RPMI7951 (cell line): ENCODE measurements at regions not wholly inside any gene's neighbourhood (a gene's known extent, or its start where the extent isn't known, plus 50 kb on each side); places are given as distances from the start of the nearest gene placed in this dataset.
"Not testable (repeated sequence)": the region's sequence is repeated elsewhere in the genome, so short reads cannot be mapped to it uniquely, and the experiment has no call there.

Source experiments
- DNase-seq: peaks from one replicate; pipeline ENCODE4 v3.0.0-alpha.2; 2012; ENCODE audit warnings: low read depth

- no peak for DNase-seq
These were observed 102.0 kb upstream of the DAZL start for GRCh38 chr3:16707260-16707659.

DNA sequence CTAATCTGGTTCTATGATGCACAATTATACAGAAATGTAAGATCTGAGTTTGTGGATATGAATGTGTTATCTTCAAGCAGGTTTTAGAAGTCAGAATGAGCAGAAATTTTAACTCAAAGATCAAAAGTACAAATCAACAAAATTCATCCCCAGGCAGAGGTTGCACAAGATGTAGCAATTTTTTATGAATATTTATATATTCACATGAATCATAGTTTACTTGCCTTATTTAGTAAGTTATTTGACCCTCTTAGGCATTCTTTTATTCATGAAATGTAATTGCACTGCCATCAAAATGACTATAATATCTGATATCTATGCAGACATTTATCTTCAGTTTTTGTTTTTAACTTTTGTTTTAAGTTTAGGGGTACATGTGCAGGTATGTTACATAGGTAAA is 103.1 kb upstream of the DAZL start:
- DNase-seq = no peak

- not testable (repeated sequence) for DNase-seq
These were observed 106.5 kb upstream of the DAZL start for GRCh38 chr3:16711691-16712090.

GRCh38 chr3:16715281-16715680 is 110.1 kb upstream of the DAZL start:
- DNase-seq = peak; percentile 27

DNA sequence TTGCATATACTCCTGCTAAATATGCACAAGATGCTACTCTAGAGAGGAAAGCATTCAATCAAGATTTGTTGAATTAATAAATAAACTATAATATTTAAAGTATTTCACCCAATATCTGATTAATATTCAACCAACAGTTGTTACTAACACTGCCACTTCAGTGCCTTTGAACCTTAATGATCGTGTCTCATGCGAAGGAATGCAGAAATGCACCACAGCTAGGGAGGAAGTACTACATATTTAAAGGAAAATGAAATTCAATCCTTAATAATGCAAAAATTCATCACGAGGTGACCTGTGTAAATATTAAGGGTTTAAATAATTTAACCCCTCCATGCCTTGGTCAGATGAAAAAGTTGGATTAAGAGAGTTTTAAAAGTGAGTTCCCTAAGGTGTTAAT is 114.2 kb upstream of the DAZL start:
- no peak for DNase-seq

DNA sequence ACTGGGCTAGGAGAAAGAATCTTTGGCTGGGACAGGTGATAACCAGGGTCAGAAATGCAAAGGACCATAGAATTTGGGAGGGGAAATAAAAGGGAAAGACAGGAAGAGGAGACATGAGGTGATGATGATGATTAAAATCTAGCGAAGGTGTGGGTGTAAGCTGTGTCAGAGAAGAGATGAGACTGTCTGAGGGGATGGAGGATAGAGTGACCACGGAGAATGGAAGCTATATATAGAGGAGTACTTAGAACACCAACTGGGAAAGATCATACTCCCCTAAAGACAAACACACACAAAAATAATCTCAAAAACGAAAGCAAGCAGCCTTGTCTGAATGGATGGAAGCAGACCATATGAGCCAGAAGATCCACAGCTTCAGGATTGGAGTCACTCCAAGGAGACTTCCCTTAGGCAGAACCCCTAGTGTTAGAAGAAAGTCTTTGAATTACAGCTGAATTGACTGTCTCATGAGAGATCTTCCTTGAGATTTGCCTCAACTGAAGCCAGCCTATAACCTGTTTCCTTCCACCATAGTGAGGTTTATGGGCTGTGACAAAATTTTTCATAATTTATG is 115.2 kb upstream of the DAZL start:
- DNase-seq = peak; percentile 40

DNA sequence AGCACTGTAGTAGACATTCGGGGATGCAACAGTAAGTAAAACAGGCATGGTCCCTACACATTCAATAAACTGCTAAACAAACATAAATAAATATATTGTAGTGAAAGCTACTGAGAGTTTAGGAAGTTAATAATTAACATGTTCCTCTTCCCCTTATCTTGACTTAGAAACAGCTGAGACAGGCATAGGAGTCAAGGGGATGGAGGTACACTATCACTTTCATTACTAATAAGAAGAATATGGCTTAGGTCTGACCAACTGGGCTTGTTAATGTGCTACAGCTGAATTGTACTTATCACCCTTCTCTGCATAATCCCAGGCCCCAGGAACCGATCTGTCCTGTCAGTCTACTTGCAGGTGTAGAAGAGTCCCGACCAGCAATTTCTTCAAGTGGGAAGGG is 116.3 kb upstream of the DAZL start:
- DNase-seq = no peak

GRCh38 chr3:16723978-16724377 is 118.8 kb upstream of the DAZL start:
- DNase-seq = peak; percentile 29

DNA sequence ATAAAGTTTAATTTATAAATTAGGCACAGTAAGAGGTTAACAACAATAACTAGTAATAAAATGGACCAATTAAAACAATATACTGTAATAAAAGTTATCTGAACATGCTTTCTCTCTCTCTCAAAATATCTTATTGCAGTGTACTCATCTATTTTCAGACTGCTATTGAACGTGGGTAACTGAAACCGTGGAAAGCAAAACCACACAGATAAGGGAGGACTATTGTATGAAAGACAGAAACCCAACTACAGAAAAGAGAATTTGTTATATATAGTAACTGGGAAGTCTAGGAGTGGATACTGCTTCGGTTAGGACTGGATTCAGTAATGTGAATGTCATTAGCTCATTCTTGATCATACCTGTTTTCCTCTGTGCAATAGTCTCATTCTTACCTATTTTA is 119.3 kb upstream of the DAZL start:
- no peak for DNase-seq

GRCh38 chr3:16725972-16726371 is 120.7 kb upstream of the DAZL start:
- no peak for DNase-seq

- peak; percentile 45 for DNase-seq
These were observed 123.8 kb upstream of the DAZL start for GRCh38 chr3:16728770-16729745.

DNA sequence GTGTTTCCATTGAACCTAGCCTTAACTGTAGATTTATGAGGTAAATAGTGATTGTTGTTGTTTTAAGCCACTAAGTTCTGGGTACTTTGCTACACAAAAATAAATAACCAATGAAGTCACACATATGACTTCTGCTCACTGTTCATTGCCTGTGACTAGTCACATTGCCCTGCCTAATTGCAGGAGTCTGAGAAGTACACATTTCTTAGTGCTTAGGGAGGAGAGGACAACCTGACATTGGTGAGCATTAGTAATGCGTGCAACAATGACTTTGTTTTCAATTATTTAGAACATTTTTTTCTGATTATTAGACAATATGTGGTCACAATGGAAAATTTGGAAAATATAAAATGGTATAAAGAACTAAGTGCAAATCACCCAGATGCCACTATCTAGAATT is 133.2 kb upstream of the DAZL start:
- no peak for DNase-seq

DNA sequence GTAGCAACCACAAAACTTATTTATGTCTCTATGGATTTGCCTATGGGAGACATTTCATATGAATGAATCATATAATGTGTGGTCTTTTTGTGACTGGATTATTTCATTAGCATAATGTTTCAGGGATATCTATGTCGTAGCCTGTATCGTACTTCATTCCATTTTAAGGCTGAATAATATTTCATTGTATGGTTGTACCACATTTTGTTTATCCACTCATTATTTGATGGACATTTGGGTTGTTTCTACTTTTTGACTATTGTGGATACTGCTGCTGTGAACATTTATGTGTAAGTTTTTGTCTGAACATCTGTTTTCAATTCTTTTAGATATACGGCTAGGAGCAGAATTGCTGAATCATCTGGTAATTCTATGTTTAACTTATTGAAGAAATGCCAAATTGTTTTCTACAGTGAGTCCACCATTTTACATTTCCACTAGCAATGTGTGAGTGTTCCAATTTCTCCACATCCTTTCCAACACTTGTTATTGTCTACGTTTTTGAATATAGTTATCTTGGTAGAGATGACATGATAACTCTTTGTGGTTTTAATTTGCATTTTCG is 134.4 kb upstream of the DAZL start:
- peak; percentile 89 for DNase-seq

DNA sequence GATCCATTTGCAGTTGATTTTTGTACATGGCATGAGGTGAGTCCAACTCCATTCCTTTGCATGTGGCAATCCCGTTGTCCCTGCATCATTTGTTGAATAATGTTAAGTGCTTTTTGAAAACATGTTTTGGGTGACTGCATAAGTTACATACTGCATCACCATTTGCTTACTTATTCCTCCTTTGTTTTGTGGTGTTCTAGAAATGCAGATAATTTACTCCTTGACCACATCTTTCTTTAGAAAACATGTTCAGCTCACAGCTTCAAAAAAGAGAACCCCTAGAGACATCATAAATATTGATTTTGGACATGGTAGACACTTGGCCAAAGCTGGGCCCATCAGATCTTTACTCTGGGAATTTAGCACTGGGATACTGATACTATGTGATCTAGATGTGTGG is 135.3 kb upstream of the DAZL start:
- DNase-seq = peak; percentile 26

DNA sequence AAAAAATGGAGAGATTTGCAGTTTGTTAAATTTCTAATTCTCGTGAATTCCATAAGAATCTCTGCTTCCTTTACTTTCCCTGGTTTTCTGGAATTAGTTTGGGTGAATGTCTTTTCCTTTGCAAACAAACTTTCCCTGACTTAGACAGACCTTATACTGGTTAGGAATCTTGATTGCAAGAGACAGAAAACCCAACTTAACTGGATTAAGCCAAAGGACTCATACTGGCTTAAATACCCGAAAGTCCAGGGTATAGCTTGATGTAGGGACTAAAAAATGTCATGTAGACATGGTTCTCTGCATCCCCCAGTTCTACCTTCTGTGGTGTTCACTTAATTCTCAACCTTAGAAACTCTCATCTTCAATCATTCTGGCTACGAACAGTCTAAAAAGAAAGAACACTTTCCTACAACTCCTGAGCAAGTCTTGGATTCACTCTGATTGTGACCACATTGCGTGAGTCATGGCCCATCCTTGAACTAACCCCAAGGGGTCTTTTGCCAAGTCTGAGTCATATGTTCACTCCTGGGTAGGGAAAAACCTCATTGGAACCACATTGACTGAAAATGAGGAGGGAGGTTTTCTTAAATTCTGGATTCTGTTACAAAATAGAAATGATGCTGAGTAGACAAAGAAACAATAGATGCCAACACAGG is 136.0 kb upstream of the DAZL start:
- DNase-seq = peak; percentile 98

- peak; percentile 96 for DNase-seq
These were observed 136.7 kb upstream of the DAZL start for GRCh38 chr3:16741890-16742289.

DNA sequence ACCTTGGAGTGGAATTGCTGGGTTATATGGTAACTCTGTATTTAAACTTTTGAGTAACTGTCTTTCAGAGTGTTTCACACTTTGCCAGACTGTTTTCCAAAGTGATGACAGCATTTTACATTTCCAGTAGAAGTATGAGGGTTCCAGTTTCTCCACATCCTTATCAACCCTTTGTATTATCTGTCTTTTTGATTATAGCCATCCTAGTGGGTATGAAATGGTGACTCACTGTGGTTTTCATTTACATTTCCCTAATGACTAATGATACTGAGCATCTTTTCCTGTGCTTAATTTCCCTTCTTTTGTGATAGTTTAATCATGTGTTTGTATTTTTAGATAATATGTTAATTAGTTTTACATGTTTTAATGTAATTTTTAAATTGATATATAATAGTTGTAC is 138.1 kb upstream of the DAZL start:
- peak; percentile 57 for DNase-seq

- DNase-seq = no peak
These were observed 125.4 kb upstream of the PLCL2 start for GRCh38 chr3:16759227-16759903.

DNA sequence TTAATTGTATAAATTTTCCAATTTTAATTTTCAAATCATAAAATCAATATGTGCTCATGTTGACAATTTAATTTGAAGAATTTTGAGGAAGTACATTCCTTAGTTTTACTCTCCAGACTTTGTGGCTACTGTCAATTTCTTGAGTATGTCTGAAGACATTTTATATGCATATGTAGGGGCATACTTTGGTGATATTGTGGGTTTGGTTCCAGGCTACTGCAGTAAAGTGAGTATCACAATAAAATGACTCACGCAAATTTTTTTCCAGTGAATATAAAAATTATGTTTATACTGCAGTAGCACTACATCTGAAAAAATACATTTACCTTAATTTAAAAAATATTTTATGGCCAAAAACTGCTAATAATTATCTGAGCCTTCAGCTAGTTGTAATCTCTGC is 123.2 kb upstream of the PLCL2 start:
- DNase-seq = no peak

DNA sequence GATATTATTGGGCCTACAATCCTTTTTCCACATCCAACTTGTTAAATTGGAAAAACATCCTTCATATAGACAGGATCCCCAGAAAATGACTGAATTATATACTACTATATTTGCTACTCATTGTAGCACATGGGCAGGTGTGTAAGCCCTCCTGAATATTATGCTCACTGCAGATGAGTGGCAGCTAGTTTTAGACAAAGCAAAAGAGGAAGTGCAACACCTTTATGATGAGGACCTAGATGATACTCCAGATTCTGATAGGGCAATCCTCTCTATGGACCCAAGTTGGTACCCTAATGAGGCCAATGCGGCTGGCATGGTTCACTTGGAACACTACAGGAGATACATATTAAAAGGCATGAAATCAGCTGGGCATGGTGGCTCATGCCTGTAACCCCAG is 119.1 kb upstream of the PLCL2 start:
- no peak for DNase-seq

DNA sequence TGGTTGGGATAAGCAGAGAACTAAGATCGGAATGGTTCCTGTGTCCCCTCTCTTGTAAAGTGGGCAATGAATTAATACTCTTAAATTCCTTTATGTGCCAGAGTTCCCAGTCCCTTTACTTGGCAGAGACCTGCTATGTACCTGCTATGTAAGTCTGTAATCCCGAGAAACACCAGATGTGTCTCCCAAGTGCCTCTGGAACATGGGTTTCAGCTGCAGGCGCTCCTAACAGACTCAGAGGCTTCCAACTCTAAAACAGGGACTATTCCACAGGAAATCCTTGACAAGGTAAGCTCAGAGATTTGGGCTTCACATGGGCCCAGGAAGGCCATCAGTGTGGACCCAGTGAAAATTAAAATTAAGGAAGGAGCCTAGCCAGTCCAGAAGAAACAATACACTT is 117.7 kb upstream of the PLCL2 start:
- DNase-seq = no peak

DNA sequence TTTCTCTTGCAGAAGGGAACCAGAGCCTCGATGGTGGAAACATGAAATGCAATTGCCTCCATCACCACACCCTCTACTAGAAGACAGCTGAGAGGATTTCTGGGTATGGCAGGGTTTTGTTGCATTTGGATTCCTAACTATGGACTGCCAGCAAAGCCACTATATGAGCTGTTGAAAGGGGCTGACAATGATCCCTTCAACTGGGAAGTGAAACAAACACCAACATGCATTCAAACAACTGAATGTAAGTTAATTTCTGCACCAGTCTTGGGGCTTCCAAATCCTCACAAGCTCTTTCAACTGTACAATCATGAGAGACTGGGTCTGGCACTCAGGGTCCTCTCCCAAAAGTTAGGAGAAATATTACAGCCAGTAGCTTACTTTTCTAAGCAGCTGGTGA is 116.7 kb upstream of the PLCL2 start:
- no peak for DNase-seq
